ENCODE measurements at regions not wholly inside any gene's neighbourhood (a gene's known extent, or its start where the extent isn't known, plus 50 kb on each side); places are given as distances from the start of the nearest gene placed in this dataset.

DNA sequence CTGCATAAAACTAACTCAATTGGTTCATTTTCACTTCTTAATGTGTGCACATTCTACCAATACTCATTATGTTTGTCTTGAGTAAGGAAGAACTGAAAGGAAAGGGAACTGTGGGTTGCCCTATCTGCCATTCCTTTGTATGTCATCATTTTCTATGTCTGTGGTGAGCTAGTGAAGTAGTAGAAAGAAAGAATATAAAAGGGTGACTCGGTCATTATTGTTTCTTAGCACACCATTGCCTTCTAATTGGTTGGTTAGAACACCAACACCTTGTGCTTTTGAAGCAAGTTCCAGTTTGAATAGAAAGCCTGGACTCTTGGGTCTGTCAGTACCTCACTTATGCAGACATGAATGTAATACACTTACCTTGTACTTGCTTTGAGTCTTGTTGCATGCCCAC lies 64.3 kb upstream of the MDFIC start:
- TF ChIP-seq, protein P1, sequence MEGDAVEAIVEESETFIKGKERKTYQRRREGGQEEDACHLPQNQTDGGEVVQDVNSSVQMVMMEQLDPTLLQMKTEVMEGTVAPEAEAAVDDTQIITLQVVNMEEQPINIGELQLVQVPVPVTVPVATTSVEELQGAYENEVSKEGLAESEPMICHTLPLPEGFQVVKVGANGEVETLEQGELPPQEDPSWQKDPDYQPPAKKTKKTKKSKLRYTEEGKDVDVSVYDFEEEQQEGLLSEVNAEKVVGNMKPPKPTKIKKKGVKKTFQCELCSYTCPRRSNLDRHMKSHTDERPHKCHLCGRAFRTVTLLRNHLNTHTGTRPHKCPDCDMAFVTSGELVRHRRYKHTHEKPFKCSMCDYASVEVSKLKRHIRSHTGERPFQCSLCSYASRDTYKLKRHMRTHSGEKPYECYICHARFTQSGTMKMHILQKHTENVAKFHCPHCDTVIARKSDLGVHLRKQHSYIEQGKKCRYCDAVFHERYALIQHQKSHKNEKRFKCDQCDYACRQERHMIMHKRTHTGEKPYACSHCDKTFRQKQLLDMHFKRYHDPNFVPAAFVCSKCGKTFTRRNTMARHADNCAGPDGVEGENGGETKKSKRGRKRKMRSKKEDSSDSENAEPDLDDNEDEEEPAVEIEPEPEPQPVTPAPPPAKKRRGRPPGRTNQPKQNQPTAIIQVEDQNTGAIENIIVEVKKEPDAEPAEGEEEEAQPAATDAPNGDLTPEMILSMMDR (conservative IDR thresholded peaks at IDR 0.05; ENCODE audit: low read length) = no peak
- no peak for TF ChIP-seq EZH2phosphoT487 (IDR thresholded peaks at IDR 0.05; ENCODE audit: borderline replicate concordance, low read depth, low read length)

Data from OCI-LY7 (cell line).